GM23248 (cell line): ENCODE measurements at regions not wholly inside any gene's neighbourhood (a gene's known extent, or its start where the extent isn't known, plus 50 kb on each side); places are given as distances from the start of the nearest gene placed in this dataset.

ENCODE experiments used
- DNase-seq: peaks from one replicate; pipeline ENCODE4 v3.0.0-alpha.2; 2015
- H2AFZ ChIP-seq: fragments of 200-600 bp; sonication (generic); 2 replicates; pipeline ENCODE4 v1.6.1; 2016; ENCODE audit warnings: antibody characterized with exemption
- H3F3A ChIP-seq: fragments of 200-600 bp; sonication (generic); 2 replicates; pipeline ENCODE4 v1.6.1; 2016; ENCODE audit warnings: mild to moderate bottlenecking, antibody characterized with exemption, mixed run types; ENCODE audit not compliant: insufficient read depth
- H3K27ac ChIP-seq: fragments of 200-600 bp; sonication (generic); 2 replicates; pipeline ENCODE4 v1.5.1; 2016; ENCODE audit warnings: mild to moderate bottlenecking
- H3K27me3 ChIP-seq: fragments of 200-600 bp; sonication (generic); replicated peaks from 2 replicates; pipeline ENCODE4 v1.6.1; 2016; ENCODE audit warnings: mild to moderate bottlenecking; ENCODE audit not compliant: insufficient read depth
- H3K36me3 ChIP-seq: fragments of 200-600 bp; sonication (generic); 2 replicates; pipeline ENCODE4 v1.6.1; 2016; ENCODE audit warnings: low read depth, mild to moderate bottlenecking
- H3K4me1 ChIP-seq: fragments of 200-600 bp; sonication (generic); 2 replicates; pipeline ENCODE4 v1.6.1; 2016; ENCODE audit warnings: mild to moderate bottlenecking; ENCODE audit not compliant: insufficient read depth
- H3K4me2 ChIP-seq: fragments of 200-600 bp; sonication (generic); one replicate; pipeline ENCODE4 v1.6.1; 2016; ENCODE audit warnings: mild to moderate bottlenecking; ENCODE audit not compliant: unreplicated experiment
- H3K4me3 ChIP-seq: fragments of 200-600 bp; sonication (generic); 2 replicates; pipeline ENCODE4 v1.5.1; 2016; ENCODE audit warnings: mild to moderate bottlenecking
- H3K79me2 ChIP-seq: fragments of 200-600 bp; sonication (generic); 2 replicates; pipeline ENCODE4 v1.6.1; 2016; ENCODE audit warnings: mild to moderate bottlenecking; ENCODE audit not compliant: insufficient read depth
- H3K9ac ChIP-seq: fragments of 200-600 bp; sonication (generic); 2 replicates; pipeline ENCODE4 v1.6.1; 2016; ENCODE audit warnings: mild to moderate bottlenecking
- H3K9me2 ChIP-seq: fragments of 200-600 bp; sonication (generic); 2 replicates; pipeline ENCODE4 v1.6.1; 2016; ENCODE audit warnings: mixed run types, mild to moderate bottlenecking, moderate library complexity; ENCODE audit not compliant: insufficient read depth
- H3K9me3 ChIP-seq: fragments of 200-600 bp; sonication (generic); one replicate; pipeline ENCODE4 v1.6.1; 2017; ENCODE audit warnings: low read depth
- H4K20me1 ChIP-seq: fragments of 200-600 bp; sonication (generic); 2 replicates; pipeline ENCODE4 v1.6.0; 2016; ENCODE audit not compliant: insufficient read depth
- EZH2 ChIP-seq: fragments of 200-600 bp; sonication (generic); IDR thresholded peaks from 2 replicates; pipeline ENCODE4 v1.6.1; 2018; ENCODE audit warnings: antibody characterized with exemption, mild to moderate bottlenecking; ENCODE audit not compliant: insufficient read depth, poor library complexity, severe bottlenecking
- EZH2phosphoT487 ChIP-seq: fragments of 200-600 bp; sonication (generic); IDR thresholded peaks from 2 replicates; pipeline ENCODE4 v1.6.1; 2018; ENCODE audit warnings: antibody characterized with exemption, moderate library complexity, mild to moderate bottlenecking, low read depth; ENCODE audit not compliant: insufficient read depth
- WGBS, 2 experiments: methylation state at CpG; one replicate each; pipeline ENCODE4 v1.1.6; 2015 to 2017; ENCODE audit warnings: low lambda C conversion rate in 2 of 2, low coverage in 1 of 2; ENCODE audit errors: missing lambda C conversion rate in 2 of 2; 5-methylcytosine and 5-hydroxymethylcytosine counted together
- in situ Hi-C: fragments of 300-500 bp; cut with MboI; formaldehyde crosslinking; loops from 2 replicates; pipeline ENCODE4 v1.15.0; 2020

- Histone ChIP-seq H2AFZ (no peak overlapping the region), H3K4me1 (no peaks in the 10 kb centered on the region), H3K9me3 (no peaks in the 10 kb centered on the region), H3K9me2 (no peaks in the 10 kb centered on the region), H3K4me2 (no peak overlapping the region), H4K20me1 (no peaks in the 10 kb centered on the region), H3K27ac (no peak overlapping the region), H3K36me3 (no peaks in the 10 kb centered on the region), H3K79me2 (no peaks in the 10 kb centered on the region), H3K9ac (no peak overlapping the region), H3K4me3 (no peak overlapping the region), H3K27me3 (0 out of 2 replicates have a peak, but pooled peaks cover 8% of the 10 kb centered on the region), H3F3A (no peaks in the 10 kb centered on the region)
- DNase-seq = peak; percentile 64
- in situ Hi-C loops = no loop called here
- TF ChIP-seq EZH2phosphoT487 = no peak
- no peak for TF ChIP-seq EZH2
- WGBS, 2 experiments = 37 to 47% methylated on average over 5 of the region's 5 CpGs
Measured at GRCh38 chr6:104625536-104625935, 234.2 kb downstream of the HACE1 start.

- TF ChIP-seq EZH2 (no peak), EZH2phosphoT487 (no peak)
- H3K4me1 ChIP-seq = no peaks in the 10 kb centered on the region
- no peaks in the 10 kb centered on the region for H3F3A ChIP-seq
- no peak overlapping the region for H3K4me2 ChIP-seq
- 0 out of 2 replicates have a peak, but pooled peaks cover 3% of the 10 kb centered on the region for H3K27me3 ChIP-seq
- in situ Hi-C loops = no loop called here
- WGBS, 2 experiments = 40 to 41% methylated on average over 9 of the region's 9 CpGs
- no peaks in the 10 kb centered on the region for H3K9me3 ChIP-seq
- H3K4me3 ChIP-seq = no peak overlapping the region
- no peak overlapping the region for H3K27ac ChIP-seq
- DNase-seq = no peak
- no peak overlapping the region for H2AFZ ChIP-seq
- H3K9me2 ChIP-seq = no peaks in the 10 kb centered on the region
- no peak overlapping the region for H3K9ac ChIP-seq
- H3K79me2 ChIP-seq = no peaks in the 10 kb centered on the region
- H3K36me3 ChIP-seq = no peaks in the 10 kb centered on the region
- no peaks in the 10 kb centered on the region for H4K20me1 ChIP-seq
Measured at GRCh38 chr6:104623052-104623690, 236.5 kb downstream of the HACE1 start.

- in situ Hi-C loops = no loop called here
- DNase-seq = no peak
- H2AFZ ChIP-seq = no peak overlapping the region
- H3K9ac ChIP-seq = no peak overlapping the region
- H3K4me2 ChIP-seq = no peak overlapping the region
- no peaks in the 10 kb centered on the region for H3K79me2 ChIP-seq
- H3K9me3 ChIP-seq = no peaks in the 10 kb centered on the region
- H3K27me3 ChIP-seq = 0 out of 2 replicates have a peak, but pooled peaks cover 3% of the 10 kb centered on the region
- no peaks in the 10 kb centered on the region for H4K20me1 ChIP-seq
- no peaks in the 10 kb centered on the region for H3F3A ChIP-seq
- TF ChIP-seq EZH2 (no peak), EZH2phosphoT487 (no peak)
- H3K9me2 ChIP-seq = no peaks in the 10 kb centered on the region
- WGBS, 2 experiments = 39 to 46% methylated on average over 2 of the region's 2 CpGs
- no peak overlapping the region for H3K4me3 ChIP-seq
- H3K27ac ChIP-seq = no peak overlapping the region
- H3K4me1 ChIP-seq = no peaks in the 10 kb centered on the region
- no peaks in the 10 kb centered on the region for H3K36me3 ChIP-seq
Measured at GRCh38 chr6:104621396-104621795, 238.3 kb downstream of the HACE1 start.

GRCh38 chr6:104617591-104617990 lies 242.1 kb downstream of the HACE1 start:
- in situ Hi-C loops = no loop called here
- H3K79me2 ChIP-seq = no peaks in the 10 kb centered on the region
- WGBS, 2 experiments = 42 to 45% methylated on average over 4 of the region's 4 CpGs

GRCh38 chr6:104614394-104614793 lies 245.3 kb downstream of the HACE1 start:
- in situ Hi-C loops = no loop called here
- Histone ChIP-seq H3K27ac (no peak overlapping the region), H3K36me3 (no peaks in the 10 kb centered on the region), H3K27me3 (no peaks in the 10 kb centered on the region), H3K4me1 (no peaks in the 10 kb centered on the region), H3K4me3 (no peak overlapping the region), H4K20me1 (no peaks in the 10 kb centered on the region), H2AFZ (no peak overlapping the region), H3K79me2 (no peaks in the 10 kb centered on the region), H3K4me2 (no peak overlapping the region), H3K9ac (no peak overlapping the region), H3K9me3 (no peaks in the 10 kb centered on the region), H3F3A (no peaks in the 10 kb centered on the region), H3K9me2 (no peaks in the 10 kb centered on the region)
- WGBS, 2 experiments = 79% methylated on average over 1 of the region's 1 CpG; no CpG with 5 or more reads in 1 of the 2 experiments
- no peak for TF ChIP-seq EZH2
- TF ChIP-seq EZH2phosphoT487 = no peak
- no peak for DNase-seq

More at GRCh38 chr6:104617591-104617990, 242.1 kb downstream of the HACE1 start:
- H3K9ac ChIP-seq = no peak overlapping the region
- H4K20me1 ChIP-seq = no peaks in the 10 kb centered on the region
- H3K4me2 ChIP-seq = no peak overlapping the region
- H3F3A ChIP-seq = no peaks in the 10 kb centered on the region
- H3K9me2 ChIP-seq = no peaks in the 10 kb centered on the region
- no peaks in the 10 kb centered on the region for H3K4me1 ChIP-seq
- no peak overlapping the region for H3K27ac ChIP-seq
- H3K4me3 ChIP-seq = no peak overlapping the region
- H2AFZ ChIP-seq = no peak overlapping the region
- H3K36me3 ChIP-seq = no peaks in the 10 kb centered on the region
- 0 out of 2 replicates have a peak, but pooled peaks cover 3% of the 10 kb centered on the region for H3K27me3 ChIP-seq
- TF ChIP-seq EZH2 = no peak
- TF ChIP-seq EZH2phosphoT487 = no peak
- no peaks in the 10 kb centered on the region for H3K9me3 ChIP-seq
- no peak for DNase-seq
